ENCODE measurements at regions not wholly inside any gene's neighbourhood (a gene's known extent, or its start where the extent isn't known, plus 50 kb on each side); places are given as distances from the start of the nearest gene placed in this dataset.

- no peak for DNase-seq (ENCODE audit: low read depth)
These were observed 116.5 kb downstream of the HS3ST3B1 start for GRCh38 chr17:14417336-14417735.

- no peak for DNase-seq (ENCODE audit: low read depth)
These were observed 108.4 kb downstream of the HS3ST3B1 start for GRCh38 chr17:14409292-14409691.

GRCh38 chr17:14407541-14407940 is 106.7 kb downstream of the HS3ST3B1 start:
- DNase-seq (ENCODE audit: low read depth): no peak

GRCh38 chr17:14405189-14405588 is 104.3 kb downstream of the HS3ST3B1 start:
- no peak for DNase-seq (ENCODE audit: low read depth)
